ENCODE measurements at regions not wholly inside any gene's neighbourhood (a gene's known extent, or its start where the extent isn't known, plus 50 kb on each side); places are given as distances from the start of the nearest gene placed in this dataset.

GRCh38 chr11:11757909-11758308 is 83.9 kb upstream of the USP47 start:
- intact Hi-C loops (cut with micrococcal nuclease), result no loop called here

GRCh38 chr11:11756718-11757117 is 85.1 kb upstream of the USP47 start:
- intact Hi-C loops (cut with micrococcal nuclease), result no loop called here

GRCh38 chr11:11755871-11756270 is 85.9 kb upstream of the USP47 start:
- intact Hi-C loops (cut with micrococcal nuclease), result no loop called here

GRCh38 chr11:11752679-11753078 is 89.1 kb upstream of the USP47 start:
- intact Hi-C loops (cut with micrococcal nuclease), result no loop called here

GRCh38 chr11:11750017-11750878 is 91.5 kb upstream of the USP47 start:
- intact Hi-C loops (cut with micrococcal nuclease), result no loop called here

GRCh38 chr11:11748706-11749365 is 92.9 kb upstream of the USP47 start:
- intact Hi-C loops (cut with micrococcal nuclease), result no loop called here

- intact Hi-C loops (cut with micrococcal nuclease), result no loop called here
Observed at GRCh38 chr11:11747570-11747969, 94.2 kb upstream of the USP47 start.

GRCh38 chr11:11746449-11746848 is 95.3 kb upstream of the USP47 start:
- intact Hi-C loops (cut with micrococcal nuclease), result no loop called here

GRCh38 chr11:11743216-11743615 is 98.6 kb upstream of the USP47 start:
- intact Hi-C loops (cut with micrococcal nuclease), result no loop called here

- intact Hi-C loops (cut with micrococcal nuclease), result no loop called here
Observed at GRCh38 chr11:11742486-11742885, 99.3 kb upstream of the USP47 start.

- intact Hi-C loops (cut with micrococcal nuclease), result no loop called here
Observed at GRCh38 chr11:11740836-11741235, 100.9 kb upstream of the USP47 start.

- intact Hi-C loops (cut with micrococcal nuclease), result no loop called here
Observed at GRCh38 chr11:11740073-11740702, 101.6 kb upstream of the USP47 start.

- intact Hi-C loops (cut with micrococcal nuclease), result no loop called here
Observed at GRCh38 chr11:11738370-11738769, 103.4 kb upstream of the USP47 start.

GRCh38 chr11:11735586-11735985 is 106.2 kb upstream of the USP47 start:
- intact Hi-C loops (cut with micrococcal nuclease), result no loop called here

GRCh38 chr11:11733246-11733747 is 108.5 kb upstream of the USP47 start:
- intact Hi-C loops (cut with micrococcal nuclease), result no loop called here

- intact Hi-C loops (cut with micrococcal nuclease), result no loop called here
Observed at GRCh38 chr11:11732116-11732515, 109.7 kb upstream of the USP47 start.

- intact Hi-C loops (cut with micrococcal nuclease), result no loop called here
Observed at GRCh38 chr11:11731311-11732083, 109.7 kb upstream of the GALNT18 start.

GRCh38 chr11:11728386-11728785 is 106.6 kb upstream of the GALNT18 start:
- intact Hi-C loops (cut with micrococcal nuclease), result no loop called here

- intact Hi-C loops (cut with micrococcal nuclease), result no loop called here
Observed at GRCh38 chr11:11725438-11725837, 103.6 kb upstream of the GALNT18 start.

GRCh38 chr11:11724994-11725393 is 103.2 kb upstream of the GALNT18 start:
- intact Hi-C loops (cut with micrococcal nuclease), result no loop called here

- intact Hi-C loops (cut with micrococcal nuclease), result no loop called here
Observed at GRCh38 chr11:11722861-11723260, 101.1 kb upstream of the GALNT18 start.
